Ishikawa (cell line): ENCODE measurements at regions not wholly inside any gene's neighbourhood (a gene's known extent, or its start where the extent isn't known, plus 50 kb on each side); places are given as distances from the start of the nearest gene placed in this dataset.

Source experiments
- CREB1 ChIP-seq: IDR thresholded peaks from 2 replicates; pipeline ENCODE4 v1.6.1; 2012; ENCODE audit warnings: low read depth
- EP300 ChIP-seq: IDR thresholded peaks from 2 replicates; pipeline ENCODE4 v1.6.1; 2012; ENCODE audit warnings: borderline replicate concordance
- MAX ChIP-seq: IDR thresholded peaks from 2 replicates; pipeline ENCODE4 v1.6.1; 2012

DNA sequence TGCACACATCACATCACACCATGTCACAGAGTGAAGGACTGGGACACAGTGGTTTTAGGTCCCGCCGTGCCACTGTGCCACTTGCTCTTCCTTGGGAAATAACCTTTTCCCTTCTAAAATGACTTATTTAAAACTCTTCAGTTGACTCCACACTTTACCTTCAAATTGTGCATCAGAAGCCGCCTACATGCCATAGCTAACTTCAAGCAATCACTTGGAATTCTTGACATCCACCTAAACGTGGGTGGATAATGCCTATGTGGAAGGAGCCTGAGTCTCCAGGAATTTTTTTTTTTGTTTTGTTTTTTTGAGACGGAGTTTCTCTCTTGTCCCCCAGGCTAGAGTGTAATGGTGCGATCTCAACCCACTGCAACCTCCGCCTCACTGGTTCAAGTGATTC lies 777.4 kb upstream of the TENM3 start:
- TF ChIP-seq EP300: no peak
- no peak for TF ChIP-seq CREB1
- TF ChIP-seq MAX: no peak
